GM19193 (cell line): ENCODE measurements at regions not wholly inside any gene's neighbourhood (a gene's known extent, or its start where the extent isn't known, plus 50 kb on each side); places are given as distances from the start of the nearest gene placed in this dataset.

Experiments
- POLR2A ChIP-seq: IDR thresholded peaks from 4 replicates; pipeline ENCODE4 v1.6.1; 2011; ENCODE audit not compliant: insufficient read depth, insufficient read length; ENCODE audit errors: extremely low read depth

GRCh38 chr5:81881595-81881994 is 90.2 kb upstream of the ATG10 start:
- no peak for TF ChIP-seq POLR2A

- no peak for TF ChIP-seq POLR2A
Measured at GRCh38 chr5:81879936-81880335, 91.9 kb upstream of the ATG10 start.

GRCh38 chr5:81878333-81878732 is 93.5 kb upstream of the ATG10 start:
- no peak for TF ChIP-seq POLR2A

- no peak for TF ChIP-seq POLR2A
Measured at GRCh38 chr5:81866994-81867393, 104.8 kb upstream of the ATG10 start.

- no peak for TF ChIP-seq POLR2A
Measured at GRCh38 chr5:81860778-81861177, 109.9 kb upstream of the SSBP2 start.

GRCh38 chr5:81859624-81860023 is 108.7 kb upstream of the SSBP2 start:
- no peak for TF ChIP-seq POLR2A

- no peak for TF ChIP-seq POLR2A
Measured at GRCh38 chr5:81856948-81857928, 106.3 kb upstream of the SSBP2 start.

GRCh38 chr5:81855591-81855990 is 104.7 kb upstream of the SSBP2 start:
- TF ChIP-seq POLR2A: no peak

GRCh38 chr5:81854915-81855314 is 104.0 kb upstream of the SSBP2 start:
- TF ChIP-seq POLR2A: no peak

- no peak for TF ChIP-seq POLR2A
Measured at GRCh38 chr5:81854485-81854884, 103.6 kb upstream of the SSBP2 start.

GRCh38 chr5:81853030-81853357 is 102.1 kb upstream of the SSBP2 start:
- no peak for TF ChIP-seq POLR2A

- no peak for TF ChIP-seq POLR2A
Measured at GRCh38 chr5:81852291-81853029, 101.6 kb upstream of the SSBP2 start.

- peak; percentile 78 for TF ChIP-seq POLR2A
Measured at GRCh38 chr5:81851481-81852178, 100.7 kb upstream of the SSBP2 start.

- TF ChIP-seq POLR2A: no peak
Measured at GRCh38 chr5:81850501-81851357, 99.8 kb upstream of the SSBP2 start.
